NB4 (cell line): ENCODE measurements at regions not wholly inside any gene's neighbourhood (a gene's known extent, or its start where the extent isn't known, plus 50 kb on each side); places are given as distances from the start of the nearest gene placed in this dataset.

Experiments
- DNase-seq: peaks from one replicate; pipeline ENCODE4 v3.0.0; 2010; ENCODE audit warnings: low read depth
- H3K4me3 ChIP-seq: one replicate; pipeline ENCODE4 v1.5.1; 2011; ENCODE audit warnings: mild to moderate bottlenecking, low read depth, low read length, moderate library complexity
- MYC ChIP-seq: IDR thresholded peaks from 2 replicates; pipeline ENCODE4 v1.6.1; 2011; ENCODE audit warnings: low read depth, low read length
- POLR2A ChIP-seq: IDR thresholded peaks from 2 replicates; pipeline ENCODE4 v1.6.1; 2011; ENCODE audit warnings: mild to moderate bottlenecking; ENCODE audit not compliant: insufficient read length; ENCODE audit errors: extremely low read depth
- TF ChIP-seq, protein P1 (sequence below): IDR thresholded peaks from one replicate; pipeline ENCODE4 v1.5.1; 2012; ENCODE audit warnings: low read depth, low read length
- TF ChIP-seq, protein P2 (sequence below): IDR thresholded peaks from 2 replicates; pipeline ENCODE4 v1.6.1; 2011; ENCODE audit warnings: low read depth, low read length

DNA sequence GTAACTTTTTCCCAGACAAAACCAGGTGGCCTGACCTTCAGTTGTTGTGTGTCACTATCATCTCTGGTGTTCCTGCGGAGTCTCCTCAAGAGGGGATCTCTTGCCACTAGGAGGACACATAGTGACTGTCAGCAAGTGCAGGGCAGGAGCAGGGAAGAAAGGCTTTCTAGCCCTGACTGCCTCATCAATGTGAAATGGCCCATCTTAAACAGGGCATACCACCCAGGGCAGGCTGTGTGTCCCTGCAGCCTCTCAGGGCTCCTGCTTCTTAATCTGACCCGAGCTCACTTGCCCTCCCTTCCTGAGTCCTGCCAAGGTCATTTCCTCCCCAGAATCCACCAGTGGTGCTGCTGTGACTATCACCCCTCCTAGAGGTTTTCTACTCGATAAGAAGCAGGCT, 57.4 kb upstream of the SIMC1 start:
- no peak overlapping the region for H3K4me3 ChIP-seq
- TF ChIP-seq, protein P1, sequence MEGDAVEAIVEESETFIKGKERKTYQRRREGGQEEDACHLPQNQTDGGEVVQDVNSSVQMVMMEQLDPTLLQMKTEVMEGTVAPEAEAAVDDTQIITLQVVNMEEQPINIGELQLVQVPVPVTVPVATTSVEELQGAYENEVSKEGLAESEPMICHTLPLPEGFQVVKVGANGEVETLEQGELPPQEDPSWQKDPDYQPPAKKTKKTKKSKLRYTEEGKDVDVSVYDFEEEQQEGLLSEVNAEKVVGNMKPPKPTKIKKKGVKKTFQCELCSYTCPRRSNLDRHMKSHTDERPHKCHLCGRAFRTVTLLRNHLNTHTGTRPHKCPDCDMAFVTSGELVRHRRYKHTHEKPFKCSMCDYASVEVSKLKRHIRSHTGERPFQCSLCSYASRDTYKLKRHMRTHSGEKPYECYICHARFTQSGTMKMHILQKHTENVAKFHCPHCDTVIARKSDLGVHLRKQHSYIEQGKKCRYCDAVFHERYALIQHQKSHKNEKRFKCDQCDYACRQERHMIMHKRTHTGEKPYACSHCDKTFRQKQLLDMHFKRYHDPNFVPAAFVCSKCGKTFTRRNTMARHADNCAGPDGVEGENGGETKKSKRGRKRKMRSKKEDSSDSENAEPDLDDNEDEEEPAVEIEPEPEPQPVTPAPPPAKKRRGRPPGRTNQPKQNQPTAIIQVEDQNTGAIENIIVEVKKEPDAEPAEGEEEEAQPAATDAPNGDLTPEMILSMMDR: no peak
- TF ChIP-seq, protein P2, sequence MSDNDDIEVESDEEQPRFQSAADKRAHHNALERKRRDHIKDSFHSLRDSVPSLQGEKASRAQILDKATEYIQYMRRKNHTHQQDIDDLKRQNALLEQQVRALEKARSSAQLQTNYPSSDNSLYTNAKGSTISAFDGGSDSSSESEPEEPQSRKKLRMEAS: no peak
- no peak for TF ChIP-seq MYC
- TF ChIP-seq POLR2A: no peak
- no peak for DNase-seq

DNA sequence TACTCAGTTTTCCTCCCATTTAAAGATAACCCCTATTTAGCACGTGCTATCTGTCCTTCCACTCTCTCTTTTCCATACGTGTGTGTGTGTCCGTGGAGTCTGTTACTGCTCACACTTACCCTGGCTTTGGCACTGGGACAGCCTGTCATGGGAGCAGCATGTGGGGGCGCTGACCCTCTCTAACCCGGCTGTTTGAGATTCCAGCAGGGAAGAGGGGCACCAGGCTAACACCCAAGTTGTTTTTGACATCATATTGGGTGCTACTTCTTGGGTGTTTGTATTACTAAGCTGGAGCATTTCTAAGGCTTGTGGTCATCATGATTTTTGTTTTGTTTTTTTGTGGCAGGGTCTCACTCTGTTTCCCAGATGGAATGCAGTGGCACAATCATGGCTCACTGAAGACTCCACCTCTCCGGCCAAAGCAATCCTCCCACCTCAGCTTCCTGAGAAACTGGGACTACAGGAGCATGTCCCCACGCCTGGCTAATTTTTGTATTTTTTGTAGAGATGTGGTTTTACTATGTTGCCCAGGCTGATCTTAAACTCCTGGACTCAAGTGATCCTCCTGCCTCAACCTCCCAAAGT, 56.9 kb upstream of the SIMC1 start:
- TF ChIP-seq, protein P1: no peak
- TF ChIP-seq MYC (no peak), POLR2A (no peak)
- TF ChIP-seq, protein P2: no peak

DNA sequence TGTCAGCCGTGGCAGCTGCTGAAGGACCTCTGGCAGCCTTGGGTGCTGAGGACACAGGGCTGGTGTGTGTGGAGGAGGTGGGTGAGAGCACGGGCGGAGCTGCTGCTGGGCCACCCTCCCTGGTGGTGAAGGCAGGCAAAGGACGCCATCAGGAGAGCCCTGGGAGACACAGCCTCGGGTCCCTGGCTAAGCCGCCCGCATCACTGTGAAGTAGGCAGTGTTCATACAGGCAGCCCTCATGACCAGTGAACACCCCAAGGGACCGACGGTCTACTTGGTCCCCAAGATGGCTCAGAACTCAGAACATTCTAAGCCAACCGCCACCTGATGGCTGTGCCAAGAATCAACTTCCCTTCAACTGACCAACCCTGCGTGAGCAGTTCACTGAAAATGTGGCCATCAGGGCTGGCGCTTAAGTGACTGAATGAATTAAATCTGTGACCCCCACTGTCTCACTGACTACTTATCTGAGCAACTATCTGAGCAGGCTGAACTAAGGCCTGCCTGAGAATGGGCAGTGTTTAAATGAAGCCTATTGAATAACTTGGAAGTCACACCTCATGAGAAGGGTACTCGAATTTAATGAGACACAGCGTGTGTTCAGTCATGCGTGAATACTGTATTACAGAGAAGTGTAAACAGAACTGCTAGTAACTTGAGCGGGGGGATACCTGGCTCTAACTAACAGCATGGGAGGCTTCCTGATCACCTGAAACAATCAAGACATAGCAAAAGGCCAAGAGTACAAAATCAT, 54.7 kb upstream of the SIMC1 start:
- TF ChIP-seq MYC (no peak), POLR2A (no peak)
- TF ChIP-seq, protein P1: no peak
- TF ChIP-seq, protein P2: no peak
- DNase-seq: no peak
- H3K4me3 ChIP-seq: no peak overlapping the region

More for the DNA sequence above, 56.9 kb upstream of the SIMC1 start:
- H3K4me3 ChIP-seq: no peak overlapping the region
- no peak for DNase-seq

DNA sequence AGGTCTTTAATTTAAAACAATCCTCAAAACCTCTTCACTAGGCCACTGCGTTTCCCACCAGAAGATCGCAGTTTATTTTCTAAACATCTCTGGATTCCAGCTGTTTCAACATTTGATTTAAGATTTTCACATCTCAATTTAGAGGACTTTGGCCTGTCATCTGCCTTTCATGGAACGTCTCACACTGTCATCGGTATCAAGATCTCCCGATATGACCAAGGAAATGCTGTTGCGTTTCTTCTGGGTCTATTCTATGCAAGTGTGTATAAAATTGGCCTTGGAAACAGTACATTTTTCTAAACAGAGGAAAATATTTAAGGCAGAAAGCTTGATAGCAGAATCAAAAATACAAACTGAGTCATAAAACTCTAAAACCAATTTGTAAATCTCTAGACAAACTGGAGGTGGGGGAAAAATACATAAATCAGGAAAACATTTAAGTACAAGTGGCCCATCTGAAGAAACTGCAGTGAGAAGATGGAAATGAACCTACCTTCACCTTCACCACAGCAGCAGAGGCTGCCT, 53.6 kb upstream of the SIMC1 start:
- H3K4me3 ChIP-seq: no peak overlapping the region
- TF ChIP-seq, protein P2: no peak
- TF ChIP-seq POLR2A (no peak), MYC (no peak)
- TF ChIP-seq, protein P1: no peak
- no peak for DNase-seq

DNA sequence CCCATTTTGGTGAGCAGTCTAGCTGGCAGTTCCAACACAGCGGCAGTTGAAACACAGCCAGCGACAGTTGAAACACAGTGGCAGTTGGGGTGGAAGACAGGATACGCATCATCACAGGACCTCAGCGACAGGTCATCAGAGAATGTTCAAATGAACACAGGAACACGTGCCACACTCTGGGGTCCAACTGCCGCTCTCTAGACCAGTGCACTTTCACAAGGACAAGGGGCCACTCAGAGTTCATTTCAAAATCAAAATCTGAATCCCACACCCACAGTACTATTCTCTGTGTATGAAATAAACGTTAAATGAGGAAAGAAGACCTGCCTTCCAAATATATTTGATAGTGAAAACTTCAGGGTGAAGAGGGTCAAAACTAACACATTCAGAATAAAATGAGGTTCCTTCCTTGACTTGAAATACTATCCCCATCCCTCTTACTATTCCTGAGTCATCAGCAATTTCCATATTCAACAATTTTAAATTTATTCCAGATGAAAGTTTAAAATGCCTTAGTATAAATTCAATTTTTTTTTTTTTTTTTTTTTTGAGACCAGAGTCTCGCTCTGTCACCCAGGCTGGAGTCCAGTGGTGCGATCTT, 53.0 kb upstream of the SIMC1 start:
- TF ChIP-seq, protein P2: 0 out of 2 replicates have a peak, but pooled peaks have one; percentile 14
- TF ChIP-seq, protein P1: no peak
- peak; percentile 19 for DNase-seq
- H3K4me3 ChIP-seq: no peak overlapping the region
